ENCODE measurements at regions not wholly inside any gene's neighbourhood (a gene's known extent, or its start where the extent isn't known, plus 50 kb on each side); places are given as distances from the start of the nearest gene placed in this dataset.

- ChIA-PET POLR2A (no interaction called here), CTCF (no interaction called here)
- TF ChIP-seq, protein P1, sequence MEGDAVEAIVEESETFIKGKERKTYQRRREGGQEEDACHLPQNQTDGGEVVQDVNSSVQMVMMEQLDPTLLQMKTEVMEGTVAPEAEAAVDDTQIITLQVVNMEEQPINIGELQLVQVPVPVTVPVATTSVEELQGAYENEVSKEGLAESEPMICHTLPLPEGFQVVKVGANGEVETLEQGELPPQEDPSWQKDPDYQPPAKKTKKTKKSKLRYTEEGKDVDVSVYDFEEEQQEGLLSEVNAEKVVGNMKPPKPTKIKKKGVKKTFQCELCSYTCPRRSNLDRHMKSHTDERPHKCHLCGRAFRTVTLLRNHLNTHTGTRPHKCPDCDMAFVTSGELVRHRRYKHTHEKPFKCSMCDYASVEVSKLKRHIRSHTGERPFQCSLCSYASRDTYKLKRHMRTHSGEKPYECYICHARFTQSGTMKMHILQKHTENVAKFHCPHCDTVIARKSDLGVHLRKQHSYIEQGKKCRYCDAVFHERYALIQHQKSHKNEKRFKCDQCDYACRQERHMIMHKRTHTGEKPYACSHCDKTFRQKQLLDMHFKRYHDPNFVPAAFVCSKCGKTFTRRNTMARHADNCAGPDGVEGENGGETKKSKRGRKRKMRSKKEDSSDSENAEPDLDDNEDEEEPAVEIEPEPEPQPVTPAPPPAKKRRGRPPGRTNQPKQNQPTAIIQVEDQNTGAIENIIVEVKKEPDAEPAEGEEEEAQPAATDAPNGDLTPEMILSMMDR (IDR thresholded peaks at IDR 0.05): no peak
- Mint-ChIP-seq H3K36me3 (ENCODE audit: low read depth) (no peaks in the 10 kb centered on the region), H3K9me3 (peaks cover 15% of the 10 kb centered on the region), H3K27ac (no peak overlapping the region), H3K27me3 (peaks cover 7% of the 10 kb centered on the region), H3K4me3 (no peak overlapping the region), H3K4me1 (ENCODE audit: low read depth) (no peaks in the 10 kb centered on the region)
- ATAC-seq (no peak), DNase-seq (no peak)
- intact Hi-C loops (cut with micrococcal nuclease): no loop called here
These were observed 51.8 kb upstream of the ANKRD34C start for GRCh38 chr15:79230766-79231165.

- CTCF ChIA-PET: interaction anchor here (0.8 to 2.2 kb wide), 2 partner anchors 38 to 195 kb away, joined by 3 to 10 read pairs; no protein-coding TSS in a partner anchor
- Mint-ChIP-seq H3K27me3 (peaks cover 19% of the 10 kb centered on the region), H3K4me3 (no peak overlapping the region), H3K27ac (no peak overlapping the region), H3K9me3 (peaks cover under 1% of the 10 kb centered on the region), H3K4me1 (ENCODE audit: low read depth) (no peaks in the 10 kb centered on the region), H3K36me3 (ENCODE audit: low read depth) (no peaks in the 10 kb centered on the region)
- intact Hi-C loops (cut with micrococcal nuclease): no loop called here
- TF ChIP-seq, protein P1 (IDR thresholded peaks at IDR 0.05): no peak
- ATAC-seq (no peak), DNase-seq (no peak)
- POLR2A ChIA-PET: no interaction called here
These were observed 59.7 kb upstream of the ANKRD34C start for GRCh38 chr15:79222808-79223207.

DNA sequence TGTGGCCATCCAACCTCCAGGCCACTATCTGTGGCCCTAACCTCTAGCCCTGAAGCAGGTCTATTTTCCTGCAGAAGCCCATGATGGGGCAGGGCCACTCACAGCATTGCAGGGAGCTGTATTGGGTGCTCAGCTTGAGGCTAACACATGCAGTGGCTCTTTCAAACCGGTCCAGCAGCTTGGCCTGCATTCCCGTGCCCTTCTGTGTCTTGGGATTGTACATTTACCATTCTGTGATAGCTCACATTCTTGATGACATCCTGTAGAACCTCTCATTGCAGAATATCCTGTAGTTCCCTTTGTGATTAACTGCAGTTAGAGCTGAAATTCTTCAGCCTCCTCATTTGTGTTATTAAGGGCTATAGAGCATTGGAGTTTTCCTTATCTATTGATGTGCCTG, 60.8 kb upstream of the ANKRD34C start:
- Mint-ChIP-seq H3K4me3 (no peak overlapping the region), H3K4me1 (ENCODE audit: low read depth) (no peaks in the 10 kb centered on the region), H3K27me3 (peaks cover 24% of the 10 kb centered on the region), H3K27ac (no peak overlapping the region), H3K36me3 (ENCODE audit: low read depth) (no peaks in the 10 kb centered on the region), H3K9me3 (peaks cover 5% of the 10 kb centered on the region)
- ChIA-PET CTCF (interaction anchor here (2.2 kb wide), 1 partner anchor 37 kb away, joined by 10 read pairs; no protein-coding TSS in a partner anchor), POLR2A (no interaction called here)
- no peak for ATAC-seq
- DNase-seq: no peak
- intact Hi-C loops (cut with micrococcal nuclease): no loop called here
- TF ChIP-seq, protein P1 (IDR thresholded peaks at IDR 0.05): no peak

DNA sequence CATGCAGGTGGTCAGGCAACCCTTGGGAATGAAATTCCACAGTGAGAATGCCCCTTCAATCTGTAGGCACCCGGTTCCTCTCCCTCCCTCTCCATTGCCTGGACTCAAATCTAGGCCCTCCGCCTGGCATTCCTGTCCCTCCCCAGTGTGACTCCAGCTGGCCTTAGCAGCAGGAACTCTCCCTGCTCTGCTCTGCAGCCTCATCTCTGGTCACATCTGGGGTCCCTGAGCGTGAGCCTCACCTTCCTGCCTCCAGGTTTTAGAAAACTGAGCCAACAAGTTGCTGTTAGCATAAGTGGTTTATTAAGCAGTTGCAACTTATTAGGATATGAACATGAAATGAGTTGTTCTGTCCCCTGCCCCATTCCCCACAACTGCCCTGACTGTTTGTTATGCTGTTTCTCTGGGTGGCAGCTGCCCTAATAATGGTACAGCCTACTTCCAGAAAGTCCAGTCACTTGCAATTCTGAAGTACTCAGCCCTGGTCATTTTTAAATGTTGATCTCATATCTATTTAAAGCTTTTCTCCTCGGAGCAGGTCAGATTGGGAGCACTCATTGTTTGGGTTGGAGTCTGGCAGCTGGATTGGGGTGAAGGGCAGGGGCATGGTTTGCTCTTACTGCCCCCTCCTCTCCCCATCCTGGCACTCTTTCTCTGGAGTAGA, 63.0 kb upstream of the ANKRD34C start:
- Mint-ChIP-seq H3K27ac (no peak overlapping the region), H3K27me3 (peaks cover 21% of the 10 kb centered on the region), H3K9me3 (peaks cover 5% of the 10 kb centered on the region), H3K36me3 (ENCODE audit: low read depth) (no peaks in the 10 kb centered on the region), H3K4me1 (ENCODE audit: low read depth) (no peaks in the 10 kb centered on the region), H3K4me3 (no peak overlapping the region)
- ChIA-PET CTCF (no interaction called here), POLR2A (no interaction called here)
- intact Hi-C loops (cut with micrococcal nuclease): no loop called here
- ATAC-seq (no peak), DNase-seq (no peak)
- TF ChIP-seq, protein P1 (IDR thresholded peaks at IDR 0.05): no peak

- Mint-ChIP-seq H3K27ac (no peak overlapping the region), H3K4me3 (no peak overlapping the region), H3K36me3 (ENCODE audit: low read depth) (no peaks in the 10 kb centered on the region), H3K9me3 (peaks cover 5% of the 10 kb centered on the region), H3K4me1 (ENCODE audit: low read depth) (no peaks in the 10 kb centered on the region), H3K27me3 (peaks cover 20% of the 10 kb centered on the region)
- TF ChIP-seq, protein P1 (IDR thresholded peaks at IDR 0.05): no peak
- DNase-seq (no peak), ATAC-seq (no peak)
- ChIA-PET CTCF (no interaction called here), POLR2A (no interaction called here)
- intact Hi-C loops (cut with micrococcal nuclease): no loop called here
These were observed 63.8 kb upstream of the ANKRD34C start for GRCh38 chr15:79218588-79219200.

Data from activated CD8-positive, alpha-beta T cell treated with anti-CD3 and anti-CD28 coated beads for 36 hours (primary cell).